ENCODE measurements at regions not wholly inside any gene's neighbourhood (a gene's known extent, or its start where the extent isn't known, plus 50 kb on each side); places are given as distances from the start of the nearest gene placed in this dataset.

DNA sequence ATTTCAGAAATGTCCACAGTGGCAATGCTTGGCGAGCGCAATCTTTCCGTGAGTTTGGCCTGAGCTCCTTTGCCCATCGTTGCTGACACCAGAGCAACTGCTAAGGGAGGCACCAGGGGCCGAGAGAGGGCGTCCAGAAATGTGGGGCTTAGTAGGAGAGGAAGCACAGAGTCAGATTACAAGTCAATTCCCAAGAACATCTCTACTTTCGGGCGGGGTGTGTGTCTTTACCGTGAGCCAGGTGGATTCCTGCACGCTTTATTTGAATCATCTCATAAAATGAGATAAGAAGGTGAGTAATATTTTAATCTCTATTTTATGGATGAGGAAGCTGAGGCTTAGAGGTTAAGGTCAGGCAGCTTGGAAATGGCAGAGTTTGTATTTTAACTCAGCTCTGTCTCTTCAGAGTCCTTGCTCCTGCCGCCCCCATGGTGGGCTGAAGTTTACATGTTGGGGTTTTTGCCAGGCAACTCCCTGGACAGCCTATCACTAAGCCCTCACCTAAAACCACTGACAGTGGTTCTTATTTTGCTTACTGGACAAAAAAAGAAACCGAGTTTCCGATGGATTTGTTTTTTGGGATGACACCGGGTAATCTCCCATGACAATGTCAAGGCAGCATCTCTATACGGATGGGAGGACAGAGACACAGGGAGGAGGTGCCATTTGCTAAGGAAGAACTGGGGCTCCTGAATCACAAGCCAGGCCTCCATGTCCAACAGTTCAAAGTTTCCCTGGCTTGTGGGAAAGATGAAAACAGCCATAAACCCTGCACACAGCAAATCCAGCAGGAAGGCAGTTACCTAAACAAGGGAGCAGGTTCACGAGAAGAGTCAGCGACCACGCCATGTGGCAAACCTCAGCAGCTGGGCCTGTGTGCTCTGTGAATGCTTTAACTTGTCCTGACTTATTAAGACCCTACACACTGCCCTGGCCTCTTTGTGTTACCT lies 112.6 kb upstream of the SLC24A3 start:
- TF ChIP-seq, protein P1, sequence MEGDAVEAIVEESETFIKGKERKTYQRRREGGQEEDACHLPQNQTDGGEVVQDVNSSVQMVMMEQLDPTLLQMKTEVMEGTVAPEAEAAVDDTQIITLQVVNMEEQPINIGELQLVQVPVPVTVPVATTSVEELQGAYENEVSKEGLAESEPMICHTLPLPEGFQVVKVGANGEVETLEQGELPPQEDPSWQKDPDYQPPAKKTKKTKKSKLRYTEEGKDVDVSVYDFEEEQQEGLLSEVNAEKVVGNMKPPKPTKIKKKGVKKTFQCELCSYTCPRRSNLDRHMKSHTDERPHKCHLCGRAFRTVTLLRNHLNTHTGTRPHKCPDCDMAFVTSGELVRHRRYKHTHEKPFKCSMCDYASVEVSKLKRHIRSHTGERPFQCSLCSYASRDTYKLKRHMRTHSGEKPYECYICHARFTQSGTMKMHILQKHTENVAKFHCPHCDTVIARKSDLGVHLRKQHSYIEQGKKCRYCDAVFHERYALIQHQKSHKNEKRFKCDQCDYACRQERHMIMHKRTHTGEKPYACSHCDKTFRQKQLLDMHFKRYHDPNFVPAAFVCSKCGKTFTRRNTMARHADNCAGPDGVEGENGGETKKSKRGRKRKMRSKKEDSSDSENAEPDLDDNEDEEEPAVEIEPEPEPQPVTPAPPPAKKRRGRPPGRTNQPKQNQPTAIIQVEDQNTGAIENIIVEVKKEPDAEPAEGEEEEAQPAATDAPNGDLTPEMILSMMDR (IDR thresholded peaks at IDR 0.05; ENCODE audit: poor library complexity, severe bottlenecking), result no peak
- no peak for TF ChIP-seq RAD21 (conservative IDR thresholded peaks at IDR 0.05)
- no peak for TF ChIP-seq EP300 (conservative IDR thresholded peaks at IDR 0.05; ENCODE audit: poor library complexity, severe bottlenecking)
- TF ChIP-seq POLR2AphosphoS5 (IDR thresholded peaks at IDR 0.05), result no peak
- TF ChIP-seq EZH2 (IDR thresholded peaks at IDR 0.05; ENCODE audit: borderline replicate concordance, insufficient read depth, low read length, poor library complexity, severe bottlenecking), result no peak
- no peak for TF ChIP-seq SMC3 (conservative IDR thresholded peaks at IDR 0.05; ENCODE audit: poor library complexity)
- no peak for TF ChIP-seq MXI1 (conservative IDR thresholded peaks at IDR 0.05; ENCODE audit: poor library complexity, severe bottlenecking)

All from neural cell (in vitro differentiated cells).